Caco-2 (cell line): ENCODE measurements at regions not wholly inside any gene's neighbourhood (a gene's known extent, or its start where the extent isn't known, plus 50 kb on each side); places are given as distances from the start of the nearest gene placed in this dataset.
A peak's percentile ranks its signal among the peaks of the same experiment; 100 is the strongest.

Experiments
- BruUV-seq: library from RNA; stranded (reverse); fragments of 400-500 nt; replicated peaks from 2 replicates; lab custom pipeline; 2021; lab: Mats Ljungman, UMichigan
- CTCF ChIA-PET: fragments of 300-600 bp; sonication (Branson Sonifier 250); formaldehyde crosslinking; loops from one replicate; lab custom pipeline; 2022; ENCODE audit warnings: antibody characterized with exemption; lab: Charles Lee
- POLR2A ChIA-PET: fragments of 300-600 bp; sonication (Branson Sonifier 250); formaldehyde crosslinking; loops from one replicate; lab custom pipeline; 2022; ENCODE audit warnings: antibody characterized with exemption; lab: Charles Lee
- DNase-seq, 2 experiments: peaks; one replicate each; pipeline versions ENCODE4 v3.0.0 to v3.0.0-alpha.2; 2020 to 2022
- H3K27me3 ChIP-seq: replicated peaks from 2 replicates; pipeline ENCODE4 v1.6.0; 2011; ENCODE audit warnings: low read length; ENCODE audit not compliant: control insufficient read depth, insufficient read depth
- H3K36me3 ChIP-seq: 2 replicates; pipeline ENCODE4 v1.5.1; 2011; ENCODE audit warnings: low read length; ENCODE audit not compliant: control insufficient read depth, insufficient read depth
- H3K4me1 ChIP-seq: fragments of 250-450 bp; sonication (Bioruptor Pico); 2 replicates; pipeline ENCODE4 v1.5.1; 2020; ENCODE audit warnings: mild to moderate bottlenecking
- H3K4me3 ChIP-seq: 2 replicates; pipeline ENCODE4 v1.5.1; 2011; ENCODE audit warnings: low read depth, mild to moderate bottlenecking, control low read depth, low read length
- H3K9me3 ChIP-seq: fragments of 250-450 bp; sonication (Bioruptor Pico); 2 replicates; pipeline ENCODE4 v1.5.1; 2020; ENCODE audit warnings: mild to moderate bottlenecking, moderate library complexity
- H3K27ac Mint-ChIP-seq: one replicate; pipeline ENCODE4 v1.8.0; 2022; ENCODE audit warnings: mixed read lengths; ENCODE audit not compliant: unreplicated experiment
- H3K27me3 Mint-ChIP-seq: one replicate; pipeline ENCODE4 v1.8.0; 2022; ENCODE audit warnings: mixed read lengths; ENCODE audit not compliant: insufficient read depth, unreplicated experiment
- H3K36me3 Mint-ChIP-seq: one replicate; pipeline ENCODE4 v1.8.0; 2022; ENCODE audit warnings: mild to moderate bottlenecking, mixed read lengths; ENCODE audit not compliant: insufficient read depth, unreplicated experiment
- H3K4me1 Mint-ChIP-seq: one replicate; pipeline ENCODE4 v1.8.0; 2022; ENCODE audit warnings: low read depth, mixed read lengths; ENCODE audit not compliant: unreplicated experiment
- H3K4me3 Mint-ChIP-seq: one replicate; pipeline ENCODE4 v1.8.0; 2022; ENCODE audit warnings: mild to moderate bottlenecking, moderate library complexity, mixed read lengths; ENCODE audit not compliant: unreplicated experiment
- H3K9me3 Mint-ChIP-seq: one replicate; pipeline ENCODE4 v1.8.0; 2022; ENCODE audit warnings: mixed read lengths; ENCODE audit not compliant: unreplicated experiment
- intact Hi-C: fragments of 100-400 bp; cut with micrococcal nuclease; formaldehyde crosslinking; loops from one replicate; pipeline ENCODE4 v1.10.0; 2022; ENCODE audit not compliant: unreplicated experiment
- TF ChIP-seq, protein P1 (sequence below), 2 experiments: fragments of 200-600 bp in 1 of 2; IDR thresholded peaks; 1 replicate in 1 of 2; 2 replicates in 1 of 2; pipeline versions ENCODE4 v1.5.1 to v1.8.0; 2011 to 2022; ENCODE audit warnings: antibody characterized with exemption in 1 of 2, control low read depth in 1 of 2, inconsistent platforms in 1 of 2, low read depth in 1 of 2, low read length in 1 of 2, mild to moderate bottlenecking in 1 of 2, moderate library complexity in 1 of 2; ENCODE audit not compliant: insufficient read depth in 1 of 2, severe bottlenecking in 1 of 2, unreplicated experiment in 1 of 2

DNA sequence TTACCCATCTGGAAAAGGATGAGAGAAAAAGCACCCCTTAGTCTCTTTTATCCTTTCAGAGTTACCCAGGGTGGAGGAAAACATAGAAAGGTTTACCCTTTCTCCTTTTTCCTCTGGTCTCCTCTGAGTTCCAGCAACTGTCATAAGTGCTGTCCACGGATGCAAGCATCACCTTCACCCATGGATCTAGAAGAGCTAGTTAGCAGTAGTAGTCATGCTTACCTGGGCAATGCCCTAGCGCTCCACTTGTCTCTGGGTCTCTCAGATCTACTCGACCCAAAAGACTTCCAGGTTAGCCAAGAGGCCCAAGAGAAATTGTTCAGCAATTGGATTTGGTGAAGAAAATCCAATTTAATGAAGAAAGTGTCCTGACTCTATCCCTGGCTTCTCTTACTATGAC, 656.2 kb upstream of the PTPRD start:
- Mint-ChIP-seq H3K36me3 (no peaks in the 10 kb centered on the region), H3K27ac (no peak overlapping the region), H3K27me3 (no peaks in the 10 kb centered on the region), H3K4me3 (no peak overlapping the region), H3K9me3 (no peaks in the 10 kb centered on the region), H3K4me1 (no peaks in the 10 kb centered on the region)
- CTCF ChIA-PET: no interaction called here
- TF ChIP-seq, protein P1, sequence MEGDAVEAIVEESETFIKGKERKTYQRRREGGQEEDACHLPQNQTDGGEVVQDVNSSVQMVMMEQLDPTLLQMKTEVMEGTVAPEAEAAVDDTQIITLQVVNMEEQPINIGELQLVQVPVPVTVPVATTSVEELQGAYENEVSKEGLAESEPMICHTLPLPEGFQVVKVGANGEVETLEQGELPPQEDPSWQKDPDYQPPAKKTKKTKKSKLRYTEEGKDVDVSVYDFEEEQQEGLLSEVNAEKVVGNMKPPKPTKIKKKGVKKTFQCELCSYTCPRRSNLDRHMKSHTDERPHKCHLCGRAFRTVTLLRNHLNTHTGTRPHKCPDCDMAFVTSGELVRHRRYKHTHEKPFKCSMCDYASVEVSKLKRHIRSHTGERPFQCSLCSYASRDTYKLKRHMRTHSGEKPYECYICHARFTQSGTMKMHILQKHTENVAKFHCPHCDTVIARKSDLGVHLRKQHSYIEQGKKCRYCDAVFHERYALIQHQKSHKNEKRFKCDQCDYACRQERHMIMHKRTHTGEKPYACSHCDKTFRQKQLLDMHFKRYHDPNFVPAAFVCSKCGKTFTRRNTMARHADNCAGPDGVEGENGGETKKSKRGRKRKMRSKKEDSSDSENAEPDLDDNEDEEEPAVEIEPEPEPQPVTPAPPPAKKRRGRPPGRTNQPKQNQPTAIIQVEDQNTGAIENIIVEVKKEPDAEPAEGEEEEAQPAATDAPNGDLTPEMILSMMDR (IDR thresholded peaks at IDR 0.05; ENCODE audit: insufficient read depth in 1 of 2, low read depth in 1 of 2, low read length in 1 of 2, severe bottlenecking in 1 of 2, unreplicated experiment in 1 of 2): no peak
- Histone ChIP-seq H3K27me3 (no peaks in the 10 kb centered on the region), H3K36me3 (no peaks in the 10 kb centered on the region), H3K4me1 (no peaks in the 10 kb centered on the region), H3K4me3 (no peak overlapping the region), H3K9me3 (no peaks in the 10 kb centered on the region)
- no TSS peak for BruUV-seq
- intact Hi-C loops: no loop called here
- POLR2A ChIA-PET: no interaction called here
- DNase-seq: no peak

DNA sequence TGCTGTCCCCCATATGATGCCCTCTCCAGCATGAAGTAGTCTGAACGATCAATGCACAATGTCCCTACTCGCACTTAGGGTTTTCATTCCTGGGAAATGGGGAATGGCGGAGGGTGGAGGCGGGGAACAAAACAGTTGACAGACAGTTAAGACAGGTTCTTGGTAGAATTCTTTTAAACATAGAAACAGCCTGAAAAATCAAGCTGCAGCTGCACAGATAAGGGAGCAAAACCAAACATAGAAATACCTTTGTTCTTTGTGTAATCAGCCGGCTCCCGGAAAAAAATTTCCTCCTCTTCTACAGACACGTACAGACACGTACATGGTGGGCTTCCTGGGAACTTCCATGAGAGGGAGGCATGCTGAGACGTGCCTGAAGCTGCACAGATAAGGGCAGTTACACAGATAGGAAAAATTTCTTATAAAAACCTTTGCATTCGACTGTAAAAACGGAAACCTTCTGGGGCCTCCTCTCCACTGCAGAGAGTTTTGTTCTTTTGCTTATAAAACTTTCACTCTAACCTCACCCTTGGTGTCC, 662.4 kb upstream of the PTPRD start:
- intact Hi-C loops: no loop called here
- no peaks in the 10 kb centered on the region for H3K36me3 ChIP-seq
- BruUV-seq: no TSS peak
- Mint-ChIP-seq H3K36me3 (no peaks in the 10 kb centered on the region), H3K4me1 (no peaks in the 10 kb centered on the region), H3K27me3 (no peaks in the 10 kb centered on the region), H3K27ac (no peak overlapping the region), H3K4me3 (no peak overlapping the region), H3K9me3 (no peaks in the 10 kb centered on the region)
- no peaks in the 10 kb centered on the region for H3K9me3 ChIP-seq
- no peaks in the 10 kb centered on the region for H3K4me1 ChIP-seq
- ChIA-PET POLR2A (no interaction called here), CTCF (no interaction called here)
- TF ChIP-seq, protein P1 (IDR thresholded peaks at IDR 0.05; ENCODE audit: insufficient read depth in 1 of 2, low read depth in 1 of 2, low read length in 1 of 2, severe bottlenecking in 1 of 2, unreplicated experiment in 1 of 2): no peak
- H3K4me3 ChIP-seq: no peak overlapping the region
- no peaks in the 10 kb centered on the region for H3K27me3 ChIP-seq
- peak; percentile 7 to 32 for DNase-seq

DNA sequence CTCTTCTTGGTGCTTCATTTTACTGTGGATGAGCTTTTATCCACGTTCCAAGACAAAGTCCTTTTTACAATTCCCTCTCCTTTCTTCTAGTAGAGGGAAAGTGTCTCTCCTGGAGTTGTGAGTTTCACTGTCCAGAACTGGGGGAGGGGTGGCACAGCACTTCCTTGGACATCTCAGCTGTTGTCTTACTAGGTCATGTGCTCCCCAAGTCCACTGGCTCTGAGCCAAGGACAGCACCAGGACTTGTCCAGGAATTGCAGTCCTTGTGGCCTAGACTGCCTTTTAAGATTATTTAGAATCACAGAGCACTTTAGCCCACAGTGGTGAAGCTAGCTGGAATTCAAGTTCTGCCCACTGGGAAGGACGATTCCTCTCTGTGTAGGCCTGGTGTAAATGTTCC, 700.2 kb upstream of the PTPRD start:
- H3K4me1 ChIP-seq: no peaks in the 10 kb centered on the region
- H3K4me3 ChIP-seq: no peak overlapping the region
- POLR2A ChIA-PET: no interaction called here
- H3K27me3 ChIP-seq: no peaks in the 10 kb centered on the region
- no peak overlapping the region for H3K27ac Mint-ChIP-seq
- H3K36me3 ChIP-seq: no peaks in the 10 kb centered on the region
- no peaks in the 10 kb centered on the region for H3K27me3 Mint-ChIP-seq
- H3K9me3 Mint-ChIP-seq: no peaks in the 10 kb centered on the region
- no peaks in the 10 kb centered on the region for H3K9me3 ChIP-seq
- no peak overlapping the region for H3K4me3 Mint-ChIP-seq
- no peaks in the 10 kb centered on the region for H3K36me3 Mint-ChIP-seq
- intact Hi-C loops: no loop called here
- no peak for DNase-seq
- no peaks in the 10 kb centered on the region for H3K4me1 Mint-ChIP-seq
- BruUV-seq: no TSS peak
- CTCF ChIA-PET: no interaction called here
- TF ChIP-seq, protein P1 (IDR thresholded peaks at IDR 0.05; ENCODE audit: insufficient read depth in 1 of 2, low read depth in 1 of 2, low read length in 1 of 2, severe bottlenecking in 1 of 2, unreplicated experiment in 1 of 2): no peak
